ENCODE measurements at regions not wholly inside any gene's neighbourhood (a gene's known extent, or its start where the extent isn't known, plus 50 kb on each side); places are given as distances from the start of the nearest gene placed in this dataset.

DNA sequence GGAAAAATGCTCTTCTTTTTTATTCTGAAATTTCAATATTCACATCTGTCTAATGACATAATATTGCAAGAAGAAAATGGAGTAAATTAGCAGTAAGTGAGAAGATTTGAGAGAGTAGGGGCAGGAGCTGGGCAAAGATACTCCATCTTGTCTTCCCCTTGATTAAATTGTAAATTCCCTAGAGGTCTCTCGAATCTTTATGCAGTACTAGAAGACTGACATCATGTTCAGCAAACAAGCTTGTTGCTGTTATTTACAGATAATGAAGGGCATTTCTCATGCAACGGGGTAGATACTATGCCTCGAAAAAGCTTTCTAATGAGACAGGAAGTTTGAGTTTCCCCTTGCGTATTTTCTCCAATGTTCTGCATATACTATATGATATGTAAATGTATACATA lies 306.9 kb upstream of the PTCHD4 start:
- TF ChIP-seq POLR2A (IDR thresholded peaks at IDR 0.05; ENCODE audit: extremely low read depth, insufficient read length) (no peak), MYC (IDR thresholded peaks at IDR 0.05; ENCODE audit: low read depth, low read length) (no peak)
- TF ChIP-seq, protein P1, sequence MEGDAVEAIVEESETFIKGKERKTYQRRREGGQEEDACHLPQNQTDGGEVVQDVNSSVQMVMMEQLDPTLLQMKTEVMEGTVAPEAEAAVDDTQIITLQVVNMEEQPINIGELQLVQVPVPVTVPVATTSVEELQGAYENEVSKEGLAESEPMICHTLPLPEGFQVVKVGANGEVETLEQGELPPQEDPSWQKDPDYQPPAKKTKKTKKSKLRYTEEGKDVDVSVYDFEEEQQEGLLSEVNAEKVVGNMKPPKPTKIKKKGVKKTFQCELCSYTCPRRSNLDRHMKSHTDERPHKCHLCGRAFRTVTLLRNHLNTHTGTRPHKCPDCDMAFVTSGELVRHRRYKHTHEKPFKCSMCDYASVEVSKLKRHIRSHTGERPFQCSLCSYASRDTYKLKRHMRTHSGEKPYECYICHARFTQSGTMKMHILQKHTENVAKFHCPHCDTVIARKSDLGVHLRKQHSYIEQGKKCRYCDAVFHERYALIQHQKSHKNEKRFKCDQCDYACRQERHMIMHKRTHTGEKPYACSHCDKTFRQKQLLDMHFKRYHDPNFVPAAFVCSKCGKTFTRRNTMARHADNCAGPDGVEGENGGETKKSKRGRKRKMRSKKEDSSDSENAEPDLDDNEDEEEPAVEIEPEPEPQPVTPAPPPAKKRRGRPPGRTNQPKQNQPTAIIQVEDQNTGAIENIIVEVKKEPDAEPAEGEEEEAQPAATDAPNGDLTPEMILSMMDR (IDR thresholded peaks at IDR 0.05; ENCODE audit: low read depth, low read length), result no peak
- TF ChIP-seq, protein P2, sequence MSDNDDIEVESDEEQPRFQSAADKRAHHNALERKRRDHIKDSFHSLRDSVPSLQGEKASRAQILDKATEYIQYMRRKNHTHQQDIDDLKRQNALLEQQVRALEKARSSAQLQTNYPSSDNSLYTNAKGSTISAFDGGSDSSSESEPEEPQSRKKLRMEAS (IDR thresholded peaks at IDR 0.05; ENCODE audit: low read depth, low read length), result no peak

Measured in NB4 (cell line).